HCT116 (cell line): ENCODE measurements at regions not wholly inside any gene's neighbourhood (a gene's known extent, or its start where the extent isn't known, plus 50 kb on each side); places are given as distances from the start of the nearest gene placed in this dataset.

Experiments used
- ATAC-seq: fragments of 200-7000 bp; cut with Tn5 transposase; 2 replicates; pipeline ENCODE4 v1.9.1; 2020; ENCODE audit warnings: mild to moderate bottlenecking, moderate library complexity
- BruUV-seq: library from RNA; stranded (reverse); fragments of 400-500 nt; replicated peaks from 2 replicates; lab custom pipeline; 2021; lab: Mats Ljungman, UMichigan
- CTCF ChIA-PET: fragments of 300-600 bp; sonication (Branson Sonifier 250); formaldehyde crosslinking; loops from one replicate; lab custom pipeline; 2021; ENCODE audit warnings: antibody characterized with exemption; lab: Charles Lee
- POLR2A ChIA-PET: fragments of 300-600, 350-600 bp; sonication (Branson Sonifier 250); formaldehyde crosslinking; loops from one replicate; lab custom pipeline; 2021; ENCODE audit warnings: antibody characterized with exemption; lab: Charles Lee
- RAD21 ChIA-PET, 2 experiments: fragments of 300-600 bp; sonication (Branson Sonifier 250); formaldehyde crosslinking; loops; one replicate each; lab custom pipeline; 2023; ENCODE audit warnings: low total read pairs in 2 of 2; ENCODE audit not compliant: uncharacterized antibody in 2 of 2, unreplicated experiment in 2 of 2, low non-redundant PET in 1 of 2; lab: Charles Lee
- DNase-seq: peaks from one replicate; pipeline ENCODE4 v3.0.0-alpha.2; 2010; ENCODE audit warnings: low read depth, low spot score
- H2AFZ ChIP-seq: fragments of 200-600 bp; shearing (Covaris generic), sonication (generic); 2 replicates; pipeline ENCODE4 v1.6.1; 2017; ENCODE audit warnings: low read depth, mixed run types, mixed read lengths, antibody characterized with exemption, low read length; ENCODE audit not compliant: poor library complexity, severe bottlenecking
- H3K27ac ChIP-seq: 2 replicates; pipeline ENCODE4 v1.5.1; 2012; ENCODE audit warnings: low read depth, low read length
- H3K27me3 ChIP-seq: fragments of 200-600 bp; sonication (generic); 2 replicates; pipeline ENCODE4 v1.6.1; 2016; ENCODE audit warnings: mixed run types, low read length, mixed read lengths; ENCODE audit not compliant: insufficient read depth
- H3K36me3 ChIP-seq, 2 experiments: fragments of 200-500 bp in 1 of 2; fragments of 200-600 bp in 1 of 2; sonication (Bioruptor generic) in 1 of 2; sonication (generic) in 1 of 2; 2 replicates each; pipeline versions ENCODE4 v1.5.1 to v1.6.1; 2014 to 2016; ENCODE audit warnings: low read length in 2 of 2, inconsistent platforms in 1 of 2, mixed read lengths in 1 of 2, mixed run types in 1 of 2; ENCODE audit not compliant: insufficient read depth in 2 of 2, control insufficient read depth in 1 of 2
- H3K4me1 ChIP-seq, 2 experiments: fragments of 200-600 bp in 1 of 2; sonication (generic) in 1 of 2; 2 replicates each; pipeline versions ENCODE4 v1.5.1 to v1.6.1; 2012 to 2017; ENCODE audit warnings: low read length in 2 of 2, inconsistent platforms in 1 of 2, mild to moderate bottlenecking in 1 of 2, mixed read lengths in 1 of 2, mixed run types in 1 of 2, moderate library complexity in 1 of 2; ENCODE audit not compliant: insufficient read depth in 2 of 2, control insufficient read depth in 1 of 2
- H3K4me2 ChIP-seq: fragments of 200-600 bp; sonication (generic); 2 replicates; pipeline ENCODE4 v1.6.1; 2017; ENCODE audit warnings: mixed run types, low read length, mixed read lengths
- H3K4me3 ChIP-seq, 2 experiments: fragments of 200-600 bp in 1 of 2; sonication (generic) in 1 of 2; replicated peaks in 1 of 2; 2 replicates each; pipeline ENCODE4 v1.5.1; 2011 to 2016; ENCODE audit warnings: low read length in 2 of 2, control low read depth in 1 of 2, low read depth in 1 of 2, mild to moderate bottlenecking in 1 of 2, mixed read lengths in 1 of 2, mixed run types in 1 of 2
- H3K79me2 ChIP-seq: fragments of 200-600 bp; sonication (generic); 2 replicates; pipeline ENCODE4 v1.6.1; 2017; ENCODE audit warnings: mild to moderate bottlenecking, mixed run types, low read length, moderate library complexity, mixed read lengths; ENCODE audit not compliant: insufficient read depth
- H3K9ac ChIP-seq: fragments of 200-600 bp; sonication (generic); 2 replicates; pipeline ENCODE4 v1.6.1; 2016; ENCODE audit warnings: low read length, mixed read lengths
- H3K9me2 ChIP-seq: fragments of 200-600 bp; sonication (generic), shearing (Covaris generic); 2 replicates; pipeline ENCODE4 v1.6.1; 2017; ENCODE audit warnings: mixed run types, mild to moderate bottlenecking, moderate library complexity; ENCODE audit not compliant: insufficient read depth
- H3K9me3 ChIP-seq, 2 experiments: fragments of 200-500 bp in 1 of 2; fragments of 200-600 bp in 1 of 2; sonication (Bioruptor generic) in 1 of 2; sonication (generic) in 1 of 2; 2 replicates each; pipeline ENCODE4 v1.6.1; 2014 to 2017; ENCODE audit warnings: low read length in 2 of 2, mixed read lengths in 2 of 2, inconsistent platforms in 1 of 2, low read depth in 1 of 2, mild to moderate bottlenecking in 1 of 2, mixed run types in 1 of 2, moderate library complexity in 1 of 2; ENCODE audit not compliant: control insufficient read depth in 1 of 2, insufficient read depth in 1 of 2
- H4K20me1 ChIP-seq: fragments of 200-600 bp; sonication (generic), shearing (Covaris generic); 2 replicates; pipeline ENCODE4 v1.6.1; 2017; ENCODE audit warnings: mixed run types, mild to moderate bottlenecking, moderate library complexity; ENCODE audit not compliant: insufficient read depth
- ATF3 ChIP-seq: IDR thresholded peaks from 2 replicates; pipeline ENCODE4 v1.6.1; 2012
- CBX3 ChIP-seq: IDR thresholded peaks from 2 replicates; pipeline ENCODE4 v1.6.1; 2012; ENCODE audit warnings: low read depth
- CEBPB ChIP-seq: IDR thresholded peaks from 2 replicates; pipeline ENCODE4 v1.6.1; 2012; ENCODE audit warnings: low read depth
- EGR1 ChIP-seq: IDR thresholded peaks from 2 replicates; pipeline ENCODE4 v1.6.1; 2012; ENCODE audit warnings: low read depth
- EZH2phosphoT487 ChIP-seq: fragments of 200-600 bp; IDR thresholded peaks from 2 replicates; pipeline ENCODE4 v1.6.1; 2018; ENCODE audit warnings: antibody characterized with exemption, borderline replicate concordance
- JUND ChIP-seq: IDR thresholded peaks from 2 replicates; pipeline ENCODE4 v1.6.1; 2012
- POLR2A ChIP-seq: IDR thresholded peaks from 2 replicates; pipeline ENCODE4 v1.7.0; 2011; ENCODE audit warnings: borderline replicate concordance; ENCODE audit not compliant: insufficient read depth, insufficient read length; ENCODE audit errors: extremely low read depth
- POLR2AphosphoS5 ChIP-seq: IDR thresholded peaks from 2 replicates; pipeline ENCODE4 v1.6.1; 2011; ENCODE audit warnings: mild to moderate bottlenecking, low read depth, low read length, moderate library complexity
- RAD21 ChIP-seq: IDR thresholded peaks from 2 replicates; pipeline ENCODE4 v1.6.1; 2012; ENCODE audit warnings: low read depth, mild to moderate bottlenecking
- SIN3A ChIP-seq: IDR thresholded peaks from 2 replicates; pipeline ENCODE4 v1.6.1; 2012; ENCODE audit warnings: low read depth
- TCF7L2 ChIP-seq: IDR thresholded peaks from 2 replicates; pipeline ENCODE4 v1.7.0; 2011; ENCODE audit warnings: borderline replicate concordance, inconsistent platforms; ENCODE audit not compliant: insufficient read depth, insufficient read length; ENCODE audit errors: extremely low read depth
- ZFX ChIP-seq: fragments of 450-650 bp; IDR thresholded peaks from 2 replicates; pipeline ENCODE4 v1.6.1; 2017
- intact Hi-C: fragments of 100-400 bp; cut with micrococcal nuclease; formaldehyde crosslinking; loops from 2 replicates; pipeline ENCODE4 v1.10.0; 2022
- TF ChIP-seq, protein P1 (sequence below): IDR thresholded peaks from 2 replicates; pipeline ENCODE4 v1.6.1; 2011; ENCODE audit warnings: mild to moderate bottlenecking, low read length, moderate library complexity; ENCODE audit not compliant: insufficient replicate concordance; ENCODE audit errors: extremely low read depth
- TF ChIP-seq, protein P2 (sequence below), 3 experiments: fragments of 200-600 bp in 1 of 3; sonication (generic) in 1 of 3; IDR thresholded peaks in 2 of 3; conservative IDR thresholded peaks in 1 of 3; 2 replicates each; pipeline ENCODE4 v1.5.1; 2012 to 2017; ENCODE audit warnings: low read depth in 2 of 3, low read length in 2 of 3, antibody characterized with exemption in 1 of 3, borderline replicate concordance in 1 of 3, control low read depth in 1 of 3, mild to moderate bottlenecking in 1 of 3, mixed read lengths in 1 of 3, mixed run types in 1 of 3, moderate library complexity in 1 of 3; ENCODE audit not compliant: insufficient read depth in 1 of 3

DNA sequence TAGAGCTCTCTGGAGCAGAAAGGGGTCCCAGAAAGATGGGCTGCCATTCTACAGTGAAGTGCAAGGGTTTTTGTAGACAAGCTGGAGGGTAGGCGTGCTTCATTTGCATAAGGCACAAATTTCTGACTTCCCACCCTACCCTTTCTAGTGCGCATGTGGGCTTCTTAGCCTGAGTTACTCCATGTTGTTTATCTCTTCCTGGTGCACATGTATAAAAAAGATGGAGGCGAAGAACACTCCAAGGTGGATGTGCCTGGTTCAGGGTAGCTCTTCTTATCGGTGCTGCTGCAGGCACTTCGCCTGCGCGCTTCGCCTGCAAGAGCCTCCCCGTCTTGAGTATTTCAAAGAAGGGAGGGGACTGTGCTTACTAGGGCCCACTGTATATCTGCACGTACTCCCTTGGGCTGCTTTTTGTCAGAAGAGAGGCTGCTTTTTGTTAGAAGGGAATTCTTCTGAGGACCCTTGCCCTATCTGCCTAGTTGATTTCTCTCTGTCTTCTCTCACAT is 1047.3 kb upstream of the CNTN5 start (continued):
- TF ChIP-seq ATF3: no peak
- TF ChIP-seq CBX3: no peak
- no peak for TF ChIP-seq TCF7L2
- TF ChIP-seq, protein P1, sequence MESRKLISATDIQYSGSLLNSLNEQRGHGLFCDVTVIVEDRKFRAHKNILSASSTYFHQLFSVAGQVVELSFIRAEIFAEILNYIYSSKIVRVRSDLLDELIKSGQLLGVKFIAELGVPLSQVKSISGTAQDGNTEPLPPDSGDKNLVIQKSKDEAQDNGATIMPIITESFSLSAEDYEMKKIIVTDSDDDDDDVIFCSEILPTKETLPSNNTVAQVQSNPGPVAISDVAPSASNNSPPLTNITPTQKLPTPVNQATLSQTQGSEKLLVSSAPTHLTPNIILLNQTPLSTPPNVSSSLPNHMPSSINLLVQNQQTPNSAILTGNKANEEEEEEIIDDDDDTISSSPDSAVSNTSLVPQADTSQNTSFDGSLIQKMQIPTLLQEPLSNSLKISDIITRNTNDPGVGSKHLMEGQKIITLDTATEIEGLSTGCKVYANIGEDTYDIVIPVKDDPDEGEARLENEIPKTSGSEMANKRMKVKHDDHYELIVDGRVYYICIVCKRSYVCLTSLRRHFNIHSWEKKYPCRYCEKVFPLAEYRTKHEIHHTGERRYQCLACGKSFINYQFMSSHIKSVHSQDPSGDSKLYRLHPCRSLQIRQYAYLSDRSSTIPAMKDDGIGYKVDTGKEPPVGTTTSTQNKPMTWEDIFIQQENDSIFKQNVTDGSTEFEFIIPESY: no peak
- TF ChIP-seq EZH2phosphoT487: no peak
- no peak for TF ChIP-seq POLR2A
- TF ChIP-seq ZFX: no peak
- TF ChIP-seq, all 23 proteins: peak for 0

DNA sequence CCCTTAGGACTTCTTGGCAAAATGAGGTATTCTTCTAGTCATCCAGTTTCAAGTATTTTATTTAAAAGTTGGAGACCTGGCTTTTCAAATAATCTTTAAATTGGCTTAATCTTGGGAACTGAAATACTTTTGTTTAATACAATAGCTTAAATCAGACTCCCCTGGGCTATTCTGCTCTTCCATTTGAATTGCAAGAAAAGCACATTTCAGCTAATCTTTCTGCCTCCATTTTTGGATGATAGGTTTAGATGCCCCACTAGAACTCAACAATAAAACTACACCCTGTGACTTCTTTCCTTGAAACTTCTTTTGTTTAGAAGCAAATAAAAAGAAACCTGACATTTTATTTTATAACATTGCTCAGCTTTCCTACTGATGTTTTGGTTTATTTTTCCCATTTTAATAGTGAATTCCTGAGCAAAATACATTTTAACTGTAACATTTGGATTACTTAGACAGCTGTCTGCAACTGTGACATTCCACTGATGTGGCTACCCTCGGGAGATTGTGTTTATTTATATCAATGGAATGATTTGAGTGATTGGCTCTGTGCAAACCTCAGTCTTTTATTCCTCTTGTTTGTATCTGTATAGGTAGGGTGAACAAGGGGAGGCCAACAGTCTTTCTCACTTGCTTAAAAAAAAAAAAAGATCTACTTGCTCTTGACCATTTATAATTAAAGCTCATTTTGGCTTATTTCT is 1045.8 kb upstream of the CNTN5 start:
- Histone ChIP-seq H3K36me3 (no peaks in the 10 kb centered on the region), H3K9ac (no peak overlapping the region), H3K79me2 (no peaks in the 10 kb centered on the region), H3K4me1 (no peaks in the 10 kb centered on the region), H3K27me3 (no peaks in the 10 kb centered on the region), H2AFZ (no peak overlapping the region), H4K20me1 (no peaks in the 10 kb centered on the region), H3K4me2 (no peak overlapping the region), H3K9me3 (peaks cover 0 to 4% of the 10 kb centered on the region in 2 experiments; a peak in 2 of 4 replicates), H3K4me3 (no peak overlapping the region), H3K9me2 (no peaks in the 10 kb centered on the region), H3K27ac (no peak overlapping the region)
- ChIA-PET POLR2A (no interaction called here), RAD21 (no interaction called here), CTCF (no interaction called here)
- BruUV-seq: no TSS peak
- ATAC-seq: no peak
- intact Hi-C loops: no loop called here
- no peak for DNase-seq
- TF ChIP-seq ZFX: no peak
- TF ChIP-seq RAD21: no peak
- TF ChIP-seq EGR1: no peak
- no peak for TF ChIP-seq CEBPB
- no peak for TF ChIP-seq ATF3
- TF ChIP-seq TCF7L2: no peak
- no peak for TF ChIP-seq SIN3A
- no peak for TF ChIP-seq POLR2AphosphoS5
- TF ChIP-seq, protein P2, sequence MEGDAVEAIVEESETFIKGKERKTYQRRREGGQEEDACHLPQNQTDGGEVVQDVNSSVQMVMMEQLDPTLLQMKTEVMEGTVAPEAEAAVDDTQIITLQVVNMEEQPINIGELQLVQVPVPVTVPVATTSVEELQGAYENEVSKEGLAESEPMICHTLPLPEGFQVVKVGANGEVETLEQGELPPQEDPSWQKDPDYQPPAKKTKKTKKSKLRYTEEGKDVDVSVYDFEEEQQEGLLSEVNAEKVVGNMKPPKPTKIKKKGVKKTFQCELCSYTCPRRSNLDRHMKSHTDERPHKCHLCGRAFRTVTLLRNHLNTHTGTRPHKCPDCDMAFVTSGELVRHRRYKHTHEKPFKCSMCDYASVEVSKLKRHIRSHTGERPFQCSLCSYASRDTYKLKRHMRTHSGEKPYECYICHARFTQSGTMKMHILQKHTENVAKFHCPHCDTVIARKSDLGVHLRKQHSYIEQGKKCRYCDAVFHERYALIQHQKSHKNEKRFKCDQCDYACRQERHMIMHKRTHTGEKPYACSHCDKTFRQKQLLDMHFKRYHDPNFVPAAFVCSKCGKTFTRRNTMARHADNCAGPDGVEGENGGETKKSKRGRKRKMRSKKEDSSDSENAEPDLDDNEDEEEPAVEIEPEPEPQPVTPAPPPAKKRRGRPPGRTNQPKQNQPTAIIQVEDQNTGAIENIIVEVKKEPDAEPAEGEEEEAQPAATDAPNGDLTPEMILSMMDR (IDR thresholded peaks at IDR 0.05 in 2 of 3, conservative IDR thresholded peaks at IDR 0.05 in 1 of 3; ENCODE audit: borderline replicate concordance in 1 of 3, insufficient read depth in 1 of 3, low read depth in 2 of 3, low read length in 2 of 3): no peak
- TF ChIP-seq JUND: no peak
